K562 (cell line): ENCODE measurements at regions not wholly inside any gene's neighbourhood (a gene's known extent, or its start where the extent isn't known, plus 50 kb on each side); places are given as distances from the start of the nearest gene placed in this dataset.

Experiments used
- ATF1 ChIP-seq, 2 experiments: fragments of 450-650 bp in 1 of 2; IDR thresholded peaks; 2 replicates each; pipeline ENCODE4 v1.6.1; 2016; ENCODE audit warnings: missing compliant biosample characterization in 1 of 2, missing genetic modification characterization in 1 of 2
- C11orf30 ChIP-seq: fragments of 450-650 bp; IDR thresholded peaks from 2 replicates; pipeline ENCODE4 v1.6.1; 2016; ENCODE audit warnings: low read depth, mild to moderate bottlenecking
- CHD7 ChIP-seq: fragments of 200-600 bp; sonication (generic); IDR thresholded peaks from one replicate; pipeline ENCODE4 v1.6.1; 2012; ENCODE audit warnings: mild to moderate bottlenecking, low read depth, low read length, inconsistent platforms
- DACH1 ChIP-seq: fragments of 450-650 bp; IDR thresholded peaks from 2 replicates; pipeline ENCODE4 v1.6.1; 2018; ENCODE audit not compliant: partially characterized antibody
- NCOA6 ChIP-seq: fragments of 450-650 bp; IDR thresholded peaks from 2 replicates; pipeline ENCODE4 v1.6.1; 2017; ENCODE audit warnings: mild to moderate bottlenecking
- SNAPC5 ChIP-seq: fragments of 250-450 bp; sonication (Bioruptor Pico); IDR thresholded peaks from 2 replicates; pipeline ENCODE4 v1.8.0; 2021; ENCODE audit warnings: moderate library complexity, mild to moderate bottlenecking, inconsistent platforms
- SREBF1 ChIP-seq: fragments of 150-350 bp; IDR thresholded peaks from 2 replicates; pipeline ENCODE4 v1.6.1; 2014; ENCODE audit warnings: antibody characterized with exemption, low read depth, low read length, borderline replicate concordance
- ZBTB49 ChIP-seq: sonication (generic); formaldehyde crosslinking; IDR thresholded peaks from 2 replicates; pipeline ENCODE4 v1.8.0; 2022; ENCODE audit warnings: missing genetic modification reagents, mild to moderate bottlenecking, borderline replicate concordance

GRCh38 chr6:165899611-165900010 lies 236.6 kb upstream of the PDE10A start (continued):
- no peak for TF ChIP-seq DACH1
- no peak for TF ChIP-seq C11orf30
- no peak for TF ChIP-seq ZBTB49 (CRISPR knock-in tag)
- TF ChIP-seq CHD7 = no peak
- TF ChIP-seq SNAPC5 (CRISPR knock-in tag) = no peak
- no peak for TF ChIP-seq ATF1 (CRISPR knock-in tag; IDR thresholded peaks at IDR 0.05)
- no peak for TF ChIP-seq ATF1 (tag; IDR thresholded peaks at IDR 0.05)
- TF ChIP-seq SREBF1 = no peak
- no peak for TF ChIP-seq NCOA6
